ENCODE measurements at regions not wholly inside any gene's neighbourhood (a gene's known extent, or its start where the extent isn't known, plus 50 kb on each side); places are given as distances from the start of the nearest gene placed in this dataset.
"Not testable (repeated sequence)": the region's sequence is repeated elsewhere in the genome, so short reads cannot be mapped to it uniquely, and the experiment has no call there.

- no peak for DNase-seq
These were observed 336.4 kb downstream of the SI start for GRCh38 chr3:164741869-164742268.

- no peak for DNase-seq
These were observed 341.1 kb downstream of the SI start for GRCh38 chr3:164737174-164737573.

GRCh38 chr3:164732166-164732565 is 346.1 kb downstream of the SI start:
- DNase-seq: no peak

GRCh38 chr3:164730815-164731360 is 347.4 kb downstream of the SI start:
- DNase-seq: no peak

- no peak for DNase-seq
These were observed 354.9 kb downstream of the SI start for GRCh38 chr3:164723396-164723795.

GRCh38 chr3:164702808-164703207 is 375.5 kb downstream of the SI start:
- DNase-seq: not testable (repeated sequence)

GRCh38 chr3:164687902-164688301 is 390.4 kb downstream of the SI start:
- no peak for DNase-seq

- no peak for DNase-seq
These were observed 391.1 kb downstream of the SI start for GRCh38 chr3:164687211-164687610.

- no peak for DNase-seq
These were observed 394.8 kb downstream of the SI start for GRCh38 chr3:164683489-164683888.

GRCh38 chr3:164679245-164679644 is 399.1 kb downstream of the SI start:
- no peak for DNase-seq

- no peak for DNase-seq
These were observed 401.0 kb downstream of the SI start for GRCh38 chr3:164677317-164677716.

GRCh38 chr3:164673738-164674137 is 404.6 kb downstream of the SI start:
- no peak for DNase-seq

GRCh38 chr3:164658125-164658524 is 420.2 kb downstream of the SI start:
- DNase-seq: no peak

GRCh38 chr3:164657631-164658030 is 420.7 kb downstream of the SI start:
- no peak for DNase-seq

- no peak for DNase-seq
These were observed 422.8 kb downstream of the SI start for GRCh38 chr3:164655462-164655861.

- DNase-seq: no peak
These were observed 437.2 kb downstream of the SI start for GRCh38 chr3:164641071-164641470.

- no peak for DNase-seq
These were observed 437.7 kb downstream of the SI start for GRCh38 chr3:164640591-164640990.

- no peak for DNase-seq
These were observed 457.3 kb downstream of the SI start for GRCh38 chr3:164620956-164621355.

- no peak for DNase-seq
These were observed 457.9 kb downstream of the SI start for GRCh38 chr3:164620423-164620822.

- DNase-seq: no peak
These were observed 465.5 kb downstream of the SI start for GRCh38 chr3:164612751-164613150.

GRCh38 chr3:164608554-164609276 is 469.6 kb downstream of the SI start:
- no peak for DNase-seq

- no peak for DNase-seq
These were observed 473.6 kb downstream of the SI start for GRCh38 chr3:164604687-164605086.

- DNase-seq: no peak
These were observed 500.6 kb downstream of the SI start for GRCh38 chr3:164577667-164578210.

GRCh38 chr3:164572436-164572835 is 505.9 kb downstream of the SI start:
- DNase-seq: no peak

GRCh38 chr3:164550857-164551256 is 527.4 kb downstream of the SI start:
- no peak for DNase-seq
